ENCODE measurements at regions not wholly inside any gene's neighbourhood (a gene's known extent, or its start where the extent isn't known, plus 50 kb on each side); places are given as distances from the start of the nearest gene placed in this dataset.

DNA sequence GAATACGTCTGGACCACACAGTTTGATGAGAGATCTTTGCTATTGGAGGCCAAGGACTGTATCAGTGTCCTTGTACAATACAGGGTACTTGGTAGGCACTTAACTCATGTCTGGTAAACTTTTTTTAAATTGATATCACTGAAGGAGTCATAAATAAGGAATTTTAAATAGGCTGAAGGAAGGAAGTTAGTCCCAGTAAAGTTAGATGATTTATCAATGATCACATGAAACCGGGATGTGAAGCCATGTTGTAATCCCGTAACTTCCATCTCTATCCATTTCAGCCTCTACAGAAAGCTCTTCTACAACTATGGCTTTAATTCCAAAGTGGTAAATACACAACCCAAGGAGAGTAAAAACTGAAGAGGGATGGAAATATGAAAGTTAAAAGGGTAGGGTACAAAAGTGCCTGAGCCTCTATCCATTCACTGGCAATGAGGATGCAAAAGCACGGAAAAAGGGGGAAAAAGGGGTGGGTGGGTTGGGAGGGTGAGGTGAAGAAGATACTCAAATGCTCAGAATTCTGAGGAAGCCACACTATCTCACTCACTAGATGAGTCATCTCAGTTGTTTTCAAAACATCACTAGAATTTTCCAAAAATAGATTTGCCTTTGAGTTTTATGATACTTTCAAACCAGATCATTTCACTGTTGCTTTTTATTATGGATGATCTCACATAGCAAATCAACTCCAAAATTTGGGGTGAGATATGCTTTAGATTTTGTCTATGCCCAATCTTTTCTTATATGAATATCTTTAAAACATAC is 1053.5 kb downstream of the NR2F1-AS1 start:
- intact Hi-C loops (cut with DNase I), result no loop called here
- no peak for DNase-seq (ENCODE audit: low spot score)

DNA sequence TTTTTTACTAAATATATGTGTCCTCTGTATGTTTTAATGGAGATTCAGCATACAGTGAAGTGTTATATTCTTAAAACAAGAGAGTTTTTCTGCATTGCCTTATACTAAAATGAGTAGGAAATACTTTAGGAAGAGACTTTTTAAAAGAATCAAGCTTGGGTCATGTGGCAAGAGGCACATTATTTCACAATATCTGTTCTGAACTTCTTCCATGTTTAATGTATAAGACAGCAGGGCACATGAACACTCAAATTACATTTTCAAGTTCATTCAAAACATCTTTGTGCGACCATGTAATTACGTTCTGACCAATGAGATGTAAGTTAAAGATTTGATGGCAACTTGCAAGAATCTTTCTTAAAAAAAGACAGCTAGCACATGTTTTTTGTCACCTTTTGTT is 1055.9 kb downstream of the NR2F1-AS1 start:
- no peak for DNase-seq (ENCODE audit: low spot score)
- intact Hi-C loops (cut with DNase I), result no loop called here

DNA sequence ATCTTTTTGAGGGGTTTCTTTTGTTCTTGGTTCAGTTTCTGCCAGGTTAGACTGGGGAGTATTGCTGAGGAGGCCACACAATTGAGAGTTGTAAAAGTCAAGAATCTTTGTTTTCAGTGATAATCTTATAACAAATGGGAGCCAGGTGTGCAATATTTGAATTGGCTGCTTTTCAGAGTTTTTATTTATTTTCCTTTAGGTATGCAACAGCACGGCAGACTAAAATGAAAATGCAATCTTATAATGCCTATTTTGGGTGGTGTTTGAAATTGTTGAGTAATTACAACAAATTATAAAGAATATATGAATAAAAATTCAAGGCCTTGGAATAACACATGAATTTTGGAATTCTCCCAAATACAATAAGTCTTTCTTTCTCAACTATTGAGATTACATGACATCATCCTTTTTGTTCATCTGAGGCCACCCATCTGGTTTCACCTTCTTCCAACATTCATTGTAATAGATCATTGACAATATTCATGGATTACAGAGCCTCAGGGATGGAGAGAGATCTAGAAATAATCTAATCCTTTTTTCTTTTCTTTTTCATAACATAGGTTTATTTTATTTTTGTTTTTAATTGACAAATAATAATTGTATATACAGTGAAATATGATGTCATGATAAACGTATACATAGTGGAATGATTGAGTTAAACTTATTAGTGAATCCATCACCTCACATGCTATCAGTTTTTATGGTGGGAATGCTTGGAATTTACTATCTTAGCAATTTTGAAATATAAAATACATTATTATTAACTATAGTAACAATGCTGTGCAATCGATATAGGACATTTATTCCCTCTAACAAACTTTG is 1061.0 kb downstream of the NR2F1-AS1 start:
- intact Hi-C loops (cut with DNase I), result no loop called here
- DNase-seq (ENCODE audit: low spot score), result no peak

DNA sequence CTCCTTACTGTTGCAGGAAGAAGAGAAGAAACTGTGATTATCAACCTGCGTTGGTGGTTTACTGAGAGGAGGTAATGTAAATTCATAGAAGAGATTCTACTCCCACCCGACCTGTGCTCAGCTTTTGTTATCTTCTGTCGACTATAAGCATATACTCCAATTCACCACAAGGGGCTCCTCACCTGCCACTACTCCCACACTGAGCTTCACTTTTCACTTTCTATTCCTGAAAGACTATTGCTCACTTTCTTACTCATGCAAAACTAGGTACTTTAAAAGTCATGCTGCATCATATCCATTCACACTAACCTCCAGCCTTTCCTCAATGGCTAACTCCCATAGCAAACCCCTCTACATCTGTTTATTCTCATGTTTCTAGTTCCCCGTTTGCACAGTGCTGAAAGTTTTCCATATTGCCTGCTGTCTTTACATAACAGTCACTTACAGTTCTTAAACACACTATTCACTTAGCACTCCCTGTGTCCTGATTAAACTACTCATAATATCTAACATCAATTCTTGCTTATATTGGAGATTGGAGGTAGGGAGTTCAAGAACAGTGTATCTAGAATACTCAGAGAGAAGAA is 1062.6 kb downstream of the NR2F1-AS1 start:
- intact Hi-C loops (cut with DNase I), result no loop called here
- DNase-seq (ENCODE audit: low spot score), result no peak

DNA sequence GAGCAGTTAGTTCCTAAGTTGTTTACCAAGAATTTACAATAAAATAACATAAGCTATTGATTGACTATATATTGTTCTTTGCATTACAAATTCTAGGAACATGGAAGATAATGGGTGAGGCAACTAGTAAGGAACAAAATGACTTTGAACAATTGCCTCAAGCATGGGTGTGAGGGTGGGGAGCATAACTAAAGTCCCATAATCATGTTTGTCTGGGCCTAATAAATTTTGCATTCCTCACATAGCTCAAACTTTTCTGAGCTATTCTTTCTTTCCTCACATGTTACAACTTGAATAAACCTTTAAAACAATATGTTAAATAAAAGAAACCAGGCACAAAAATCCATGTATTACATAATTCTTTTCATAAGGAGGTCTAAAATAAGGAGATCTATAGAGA is 1066.1 kb downstream of the NR2F1-AS1 start:
- intact Hi-C loops (cut with DNase I), result no loop called here
- no peak for DNase-seq (ENCODE audit: low spot score)

DNA sequence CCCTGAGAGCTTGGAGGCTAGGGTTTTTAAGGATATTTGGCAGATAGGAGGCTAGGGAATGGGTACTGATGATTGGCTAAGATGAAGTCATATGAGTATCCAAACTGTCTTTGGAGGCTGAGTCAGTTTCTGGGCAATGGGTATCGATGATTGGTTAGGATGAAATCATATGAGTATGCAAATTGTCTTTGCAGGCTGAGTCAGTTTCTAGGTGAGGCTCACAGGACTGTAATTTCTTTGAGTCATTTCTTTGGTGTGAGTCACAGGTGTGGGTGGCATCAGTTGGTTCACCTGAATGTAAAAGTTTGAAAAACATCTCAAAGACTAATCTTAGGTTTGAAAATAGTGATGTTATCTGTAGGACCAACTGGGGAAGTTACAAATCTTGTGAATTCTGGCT is 1068.0 kb downstream of the NR2F1-AS1 start:
- DNase-seq (ENCODE audit: low spot score), result no peak
- intact Hi-C loops (cut with DNase I), result no loop called here

DNA sequence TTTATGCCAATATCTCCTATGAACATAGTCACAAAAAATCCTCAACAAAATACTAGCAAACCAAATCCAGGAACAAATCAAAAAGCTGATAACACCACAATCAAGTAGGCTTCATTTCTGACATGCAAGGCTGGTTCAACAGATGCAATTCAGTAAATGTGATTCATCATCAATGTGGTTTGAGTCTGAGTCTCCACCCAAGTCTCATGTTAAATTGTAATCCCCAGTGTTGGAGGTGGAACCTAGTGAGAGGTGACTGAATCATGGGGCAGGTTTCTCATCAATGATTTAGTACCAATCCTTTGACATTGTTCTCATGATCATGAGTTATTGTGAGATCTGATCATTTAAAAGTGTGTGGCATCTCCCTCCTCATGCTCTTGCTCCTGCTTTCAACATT is 1072.7 kb downstream of the NR2F1-AS1 start:
- no peak for DNase-seq (ENCODE audit: low spot score)
- intact Hi-C loops (cut with DNase I), result no loop called here

DNA sequence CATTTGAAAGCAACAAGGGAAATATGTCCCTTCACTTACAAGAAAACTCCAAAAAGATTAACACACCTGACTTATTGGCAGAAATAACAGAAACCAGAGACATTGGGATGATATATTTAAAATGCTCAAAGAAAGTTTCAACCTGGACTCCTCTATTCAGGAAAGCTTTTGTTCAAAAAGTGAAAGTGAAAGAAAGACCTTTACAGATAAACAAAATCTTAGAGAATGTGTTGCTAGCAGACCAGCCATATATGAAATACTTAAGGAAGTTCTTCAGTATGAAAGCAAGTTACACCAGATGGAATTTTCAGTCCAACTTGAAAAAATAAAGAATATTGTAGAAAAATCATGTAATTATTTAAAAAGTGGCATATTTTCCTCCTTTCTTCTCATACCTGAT is 1075.1 kb downstream of the NR2F1-AS1 start:
- intact Hi-C loops (cut with DNase I), result no loop called here
- no peak for DNase-seq (ENCODE audit: low spot score)

DNA sequence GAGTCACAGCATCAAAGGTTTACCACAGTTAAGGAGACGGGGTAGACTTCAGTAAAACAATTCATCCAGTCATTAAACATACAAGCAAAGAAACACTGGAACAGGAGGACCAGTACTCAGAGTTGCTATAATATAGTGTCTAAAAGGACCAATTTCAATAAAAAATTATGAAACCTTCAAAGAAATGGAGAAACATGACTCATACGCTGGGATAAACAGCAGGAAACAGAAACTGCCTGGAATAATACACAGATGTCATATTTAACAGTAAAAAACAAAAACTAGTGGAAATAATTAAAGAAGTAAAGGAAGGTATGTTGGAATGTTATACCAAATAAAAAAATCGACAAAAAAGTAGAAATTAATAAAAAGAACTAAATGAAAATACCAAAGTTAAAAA is 1075.9 kb downstream of the NR2F1-AS1 start:
- intact Hi-C loops (cut with DNase I), result no loop called here
- no peak for DNase-seq (ENCODE audit: low spot score)

DNA sequence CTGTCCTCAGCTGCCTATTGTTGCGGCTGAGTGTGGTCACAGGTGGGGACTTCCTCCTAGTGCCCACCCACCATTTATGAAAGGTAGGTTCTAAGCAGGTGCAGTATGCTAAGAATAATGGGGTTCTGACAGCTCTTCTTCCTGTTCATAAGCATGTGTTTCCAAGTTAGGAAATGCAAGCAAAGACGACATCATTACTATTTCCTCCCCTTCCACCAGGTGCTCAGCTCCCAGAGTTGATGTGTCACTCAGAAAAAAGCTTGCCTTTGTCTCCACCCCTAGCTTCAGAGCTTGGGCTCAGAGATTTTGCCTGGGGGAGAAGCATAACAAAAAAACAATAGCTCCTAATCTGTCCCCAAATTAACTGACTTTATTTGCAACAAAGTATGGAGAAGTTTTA is 1076.7 kb downstream of the NR2F1-AS1 start:
- intact Hi-C loops (cut with DNase I), result no loop called here
- no peak for DNase-seq (ENCODE audit: low spot score)

DNA sequence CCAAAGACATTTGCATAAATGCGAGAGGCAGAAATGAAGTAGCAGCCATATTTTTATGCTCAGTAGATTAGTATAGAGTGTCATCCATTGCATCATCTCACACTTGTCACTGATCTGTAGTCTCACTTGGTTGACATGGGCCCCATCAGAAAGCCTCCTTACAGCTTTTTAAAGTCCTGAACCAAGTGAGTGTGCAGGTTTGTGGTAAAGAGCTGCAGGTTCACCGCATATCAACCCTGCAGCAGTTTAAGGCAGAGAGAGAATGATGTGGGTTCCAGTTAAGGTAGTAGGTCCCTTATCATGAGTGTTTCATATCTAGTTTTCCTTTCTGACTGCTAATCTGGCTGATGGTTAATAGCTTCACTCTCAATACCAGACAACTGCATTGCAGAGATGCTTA is 1080.3 kb downstream of the NR2F1-AS1 start:
- intact Hi-C loops (cut with DNase I), result no loop called here
- no peak for DNase-seq (ENCODE audit: low spot score)

DNA sequence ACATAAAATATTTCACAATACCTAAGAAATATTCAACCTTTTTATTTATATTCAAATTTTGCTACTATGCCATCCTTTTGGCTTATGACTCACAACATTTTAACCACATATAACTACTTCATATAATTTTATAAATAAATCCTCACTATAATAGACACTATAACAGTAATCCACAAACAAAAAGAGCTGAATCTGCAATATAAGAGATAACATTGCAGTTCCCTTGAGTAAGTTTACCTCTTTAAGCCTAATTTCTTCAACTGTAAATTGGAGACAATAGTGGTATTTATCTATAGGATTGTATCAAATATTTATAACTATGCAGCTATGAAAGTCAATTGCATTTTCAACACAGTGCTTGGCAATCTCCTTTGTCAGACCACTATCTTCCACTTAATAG is 1084.5 kb downstream of the NR2F1-AS1 start:
- intact Hi-C loops (cut with DNase I), result no loop called here
- no peak for DNase-seq (ENCODE audit: low spot score)

DNA sequence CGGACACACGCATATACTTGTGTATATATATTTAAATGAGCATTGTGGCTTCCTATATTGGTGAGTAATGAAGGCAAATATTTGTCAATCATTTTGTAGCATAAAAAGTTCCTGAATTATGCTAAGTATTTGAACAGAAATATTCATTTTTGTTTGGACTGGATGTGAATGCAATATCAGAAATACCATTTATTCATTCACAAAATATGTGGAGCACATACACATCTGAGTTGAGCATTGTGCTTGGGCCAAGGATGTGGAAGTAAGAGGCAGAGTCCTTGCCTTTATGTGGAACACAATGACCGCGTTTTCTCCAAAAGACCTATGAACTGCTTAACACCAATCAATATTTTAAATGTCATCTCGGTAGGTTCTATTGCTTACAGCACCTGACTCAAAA is 1086.5 kb downstream of the NR2F1-AS1 start:
- intact Hi-C loops (cut with DNase I), result no loop called here
- DNase-seq (ENCODE audit: low spot score), result no peak

DNA sequence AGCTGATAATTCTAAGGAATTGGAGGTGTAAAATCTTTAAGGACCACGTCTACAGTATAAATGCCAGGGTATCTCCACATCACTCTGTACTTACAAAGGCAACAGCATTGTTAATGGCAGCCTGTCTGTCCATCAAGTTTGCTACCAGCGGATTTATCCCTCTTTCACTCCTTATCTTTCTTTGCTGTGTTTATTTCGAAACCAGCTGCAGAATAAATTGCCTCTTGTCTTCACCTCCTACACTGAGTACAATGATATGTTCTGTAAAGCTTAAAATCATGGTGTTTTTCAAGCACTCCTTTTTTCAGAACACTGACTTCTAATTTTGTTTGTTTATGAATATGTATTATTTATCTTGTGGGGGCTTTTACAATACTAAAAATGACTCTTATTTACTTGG is 1088.1 kb downstream of the NR2F1-AS1 start:
- intact Hi-C loops (cut with DNase I), result no loop called here
- no peak for DNase-seq (ENCODE audit: low spot score)

DNA sequence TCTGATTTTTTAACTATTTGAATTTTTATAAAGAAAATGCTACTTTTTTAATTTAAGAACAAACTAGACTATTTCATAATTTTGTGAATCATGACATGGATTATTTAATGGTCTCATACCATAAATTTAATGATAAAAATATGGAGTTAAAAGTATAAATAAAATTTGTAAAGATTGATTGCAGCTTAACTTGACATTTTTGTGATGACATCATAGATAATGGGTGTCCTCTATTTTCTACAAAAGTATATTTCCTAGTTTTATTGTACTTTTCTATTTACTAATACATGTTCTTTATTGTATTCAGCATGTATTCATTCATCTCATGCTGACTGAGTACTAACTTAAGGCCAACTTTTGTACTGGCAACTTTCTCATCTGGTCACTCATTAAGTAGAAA is 1096.5 kb downstream of the NR2F1-AS1 start:
- DNase-seq (ENCODE audit: low spot score), result no peak
- intact Hi-C loops (cut with DNase I), result no loop called here

DNA sequence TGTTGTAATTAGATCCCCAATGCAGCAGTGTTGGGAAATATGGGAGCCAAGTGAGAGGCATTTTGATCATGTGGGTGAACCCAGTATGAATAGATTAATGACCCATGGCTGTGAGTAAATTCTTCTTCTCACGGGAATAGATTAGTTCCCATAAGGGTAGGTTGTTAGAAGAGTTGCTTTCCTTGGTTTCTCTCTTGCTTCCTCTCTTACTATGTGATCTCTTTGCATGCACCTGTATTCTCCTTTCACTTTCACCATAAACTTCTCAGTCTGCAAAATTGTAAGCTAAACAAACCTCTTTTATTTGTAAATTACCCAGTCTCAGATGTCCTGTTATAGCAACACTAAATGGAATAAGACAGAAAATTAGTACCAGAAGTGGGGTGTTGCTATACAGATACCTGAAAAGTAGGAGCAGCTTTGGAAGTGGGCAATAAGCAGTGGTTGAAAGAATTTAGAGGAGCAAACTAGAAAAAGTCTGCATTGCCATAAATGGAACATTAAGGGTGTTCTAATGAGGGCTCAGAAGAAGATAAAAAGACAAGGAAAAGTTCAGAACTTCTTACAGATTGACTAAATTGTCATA is 1090.0 kb upstream of the ARRDC3 start:
- intact Hi-C loops (cut with DNase I), result no loop called here
- no peak for DNase-seq (ENCODE audit: low spot score)

DNA sequence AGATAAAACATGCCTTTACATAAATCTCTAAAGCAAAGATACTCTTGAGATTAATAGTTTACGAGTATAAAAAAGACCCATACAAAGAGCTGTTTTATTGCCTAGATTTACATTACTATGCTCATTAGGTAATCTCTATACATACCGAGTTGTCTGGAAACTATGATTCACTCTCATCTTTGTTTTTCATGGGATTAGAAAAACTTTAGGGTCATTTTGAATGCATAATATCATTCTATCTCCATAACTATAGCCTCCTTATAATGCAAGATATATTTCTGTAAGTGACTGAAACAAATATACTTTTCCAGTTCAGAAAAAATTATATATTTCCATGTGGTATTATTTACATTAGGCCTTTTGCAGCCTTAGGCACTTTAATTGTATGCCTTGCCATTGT is 1088.7 kb upstream of the ARRDC3 start:
- intact Hi-C loops (cut with DNase I), result no loop called here
- no peak for DNase-seq (ENCODE audit: low spot score)

DNA sequence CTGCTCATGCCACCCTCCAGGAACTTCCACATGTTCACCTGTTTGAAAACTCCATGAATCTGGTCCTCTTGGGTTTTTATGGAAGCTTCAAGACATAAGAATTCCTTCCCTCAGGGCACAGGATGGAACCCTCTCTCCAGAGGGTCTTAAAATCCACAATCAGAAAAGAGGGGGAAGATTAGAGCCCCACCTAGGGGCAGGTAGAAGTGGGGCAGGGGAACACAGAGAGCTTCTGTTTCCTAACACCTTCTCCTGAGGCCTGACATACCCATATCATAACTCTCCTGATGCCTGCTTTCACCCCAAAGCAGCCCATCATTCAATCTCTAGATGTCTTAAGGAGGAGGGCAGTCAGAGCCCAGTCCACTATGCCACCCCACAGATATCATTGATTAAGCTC is 1087.7 kb upstream of the ARRDC3 start:
- intact Hi-C loops (cut with DNase I), result no loop called here
- no peak for DNase-seq (ENCODE audit: low spot score)

DNA sequence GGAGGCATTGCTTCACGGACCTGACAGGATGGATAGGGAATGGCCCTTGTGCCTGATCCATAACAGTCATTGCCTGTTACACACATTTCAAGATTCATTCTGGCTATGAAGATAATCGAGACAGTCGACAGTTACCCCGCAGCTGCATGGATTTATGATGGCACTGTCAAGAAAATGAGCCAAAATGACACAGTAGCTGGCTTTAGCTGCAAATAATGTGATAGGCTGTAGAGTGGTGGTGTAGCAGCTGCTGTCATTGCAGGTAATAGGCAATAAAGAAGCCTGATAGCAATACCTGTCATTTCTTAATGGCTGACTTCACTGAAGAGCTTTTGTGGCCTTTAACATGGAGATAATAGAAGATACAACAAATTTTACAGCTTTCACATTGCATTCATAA is 1085.2 kb upstream of the ARRDC3 start:
- no peak for DNase-seq (ENCODE audit: low spot score)
- intact Hi-C loops (cut with DNase I), result no loop called here

DNA sequence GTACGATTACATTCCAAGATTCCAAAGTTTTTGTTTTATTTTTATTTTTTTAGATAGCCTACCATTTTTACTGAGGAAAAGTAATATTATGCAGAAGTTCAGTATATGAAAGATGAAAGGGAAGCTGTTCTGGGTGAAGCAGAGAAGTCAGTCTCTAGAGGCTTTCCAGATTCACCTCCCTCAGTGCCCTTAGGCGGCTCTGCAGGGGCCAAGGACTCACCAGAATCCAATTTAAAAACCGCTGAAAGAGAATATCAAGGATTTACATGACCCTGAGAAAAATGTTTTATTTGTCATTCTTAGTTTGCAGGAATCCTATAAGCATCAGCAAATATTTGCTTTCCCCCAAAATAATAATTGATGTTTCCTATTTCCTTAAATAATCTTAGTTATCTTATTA is 1084.6 kb upstream of the ARRDC3 start:
- DNase-seq (ENCODE audit: low spot score), result no peak
- intact Hi-C loops (cut with DNase I), result no loop called here

DNA sequence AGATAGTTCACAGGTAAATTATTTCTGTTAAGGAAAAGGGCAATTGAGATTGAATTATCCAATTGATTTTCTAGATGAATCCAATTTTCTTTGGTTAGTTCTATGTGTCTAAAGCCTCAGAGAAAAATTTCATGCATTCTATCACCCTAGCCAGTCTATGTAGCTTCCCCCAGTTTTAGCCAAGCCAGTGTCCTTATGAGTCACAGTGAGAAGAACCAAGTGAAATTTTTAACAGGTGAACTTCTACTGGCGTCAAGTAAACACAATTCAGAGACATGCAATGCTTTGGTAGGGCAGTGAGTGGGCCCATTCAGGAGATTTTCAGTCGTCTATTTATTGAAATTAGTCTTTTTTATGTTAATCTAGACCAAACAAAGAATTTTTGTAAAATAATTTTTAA is 1077.4 kb upstream of the ARRDC3 start:
- intact Hi-C loops (cut with DNase I), result no loop called here
- no peak for DNase-seq (ENCODE audit: low spot score)
